Transverse colon (tissue), 4 donors: ENCODE measurements at regions not wholly inside any gene's neighbourhood (a gene's known extent, or its start where the extent isn't known, plus 50 kb on each side); places are given as distances from the start of the nearest gene placed in this dataset.

Experiments
- CTCF ChIP-seq, 5 experiments: fragments of 200-600 bp in 3 of 5; fragments of 450-650 bp in 2 of 5; sonication (generic) in 3 of 5; IDR thresholded peaks; 1 replicate in 2 of 5; 2 replicates in 3 of 5; pipeline ENCODE4 v1.5.1; 2016 to 2017; ENCODE audit warnings: antibody characterized with exemption in 5 of 5, inconsistent platforms in 3 of 5, mild to moderate bottlenecking in 2 of 5, moderate library complexity in 1 of 5
- POLR2A ChIP-seq: fragments of 450-650 bp; IDR thresholded peaks from one replicate; pipeline ENCODE4 v1.6.1; 2016; ENCODE audit warnings: antibody characterized with exemption, mild to moderate bottlenecking, moderate library complexity
- POLR2AphosphoS5 ChIP-seq, 3 donors: sonication (generic); formaldehyde crosslinking; IDR thresholded peaks; one replicate each; pipeline ENCODE4 v1.6.1; 2016; ENCODE audit warnings: antibody characterized with exemption in 3 of 3

- TF ChIP-seq CTCF (IDR thresholded peaks at IDR 0.05) (no peak), POLR2AphosphoS5 (IDR thresholded peaks at IDR 0.05) (no peak), POLR2A (no peak)
These were observed 749.1 kb downstream of the SQOR start for GRCh38 chr15:46383978-46384377.
